ENCODE measurements at regions not wholly inside any gene's neighbourhood (a gene's known extent, or its start where the extent isn't known, plus 50 kb on each side); places are given as distances from the start of the nearest gene placed in this dataset.

- no peak for TF ChIP-seq EZH2phosphoT487 (IDR thresholded peaks at IDR 0.05; ENCODE audit: borderline replicate concordance, low read length)
- no peak for TF ChIP-seq CTCF (IDR thresholded peaks at IDR 0.05; ENCODE audit: low read depth, low read length, poor library complexity, severe bottlenecking)
- no peaks in the 10 kb centered on the region for H3K79me2 ChIP-seq (ENCODE audit: control insufficient read depth, low read length)
- H3K27ac ChIP-seq (ENCODE audit: low read depth, low read length), result no peak overlapping the region
- no peaks in the 10 kb centered on the region for H3K4me1 ChIP-seq (ENCODE audit: control insufficient read depth, low read length)
- H3K36me3 ChIP-seq (ENCODE audit: control insufficient read depth, low read length), result no peaks in the 10 kb centered on the region
- no peaks in the 10 kb centered on the region for H3F3A ChIP-seq (ENCODE audit: control insufficient read depth, insufficient read depth)
- H3K9me2 ChIP-seq (replicated peaks; ENCODE audit: control insufficient read depth, low read length), result no peaks in the 10 kb centered on the region
- no peaks in the 10 kb centered on the region for H4K20me1 ChIP-seq (ENCODE audit: control insufficient read depth, insufficient read depth, low read depth, low read length)
- no peaks in the 10 kb centered on the region for H3K9me3 ChIP-seq (ENCODE audit: control insufficient read depth, insufficient read depth, low read length)
- H3K4me2 ChIP-seq (ENCODE audit: low read length), result no peak overlapping the region
- peaks cover 12% of the 10 kb centered on the region for H3K27me3 ChIP-seq (ENCODE audit: control insufficient read depth, low read length)
- no peak overlapping the region for H3K4me3 ChIP-seq (ENCODE audit: low read length)
These were observed 143.1 kb upstream of the GSE1 start for GRCh38 chr16:85469929-85470590.

- H3K9me3 ChIP-seq (ENCODE audit: control insufficient read depth, insufficient read depth, low read length), result no peaks in the 10 kb centered on the region
- no peak overlapping the region for H3K4me2 ChIP-seq (ENCODE audit: low read length)
- H3K79me2 ChIP-seq (ENCODE audit: control insufficient read depth, low read length), result no peaks in the 10 kb centered on the region
- no peaks in the 10 kb centered on the region for H3F3A ChIP-seq (ENCODE audit: control insufficient read depth, insufficient read depth)
- H3K27ac ChIP-seq (ENCODE audit: low read depth, low read length), result no peak overlapping the region
- TF ChIP-seq EZH2phosphoT487 (IDR thresholded peaks at IDR 0.05; ENCODE audit: borderline replicate concordance, low read length), result no peak
- no peak for TF ChIP-seq CTCF (IDR thresholded peaks at IDR 0.05; ENCODE audit: low read depth, low read length, poor library complexity, severe bottlenecking)
- no peaks in the 10 kb centered on the region for H4K20me1 ChIP-seq (ENCODE audit: control insufficient read depth, insufficient read depth, low read depth, low read length)
- H3K36me3 ChIP-seq (ENCODE audit: control insufficient read depth, low read length), result no peaks in the 10 kb centered on the region
- peaks cover 12% of the 10 kb centered on the region for H3K27me3 ChIP-seq (ENCODE audit: control insufficient read depth, low read length)
- H3K4me1 ChIP-seq (ENCODE audit: control insufficient read depth, low read length), result no peaks in the 10 kb centered on the region
- no peaks in the 10 kb centered on the region for H3K9me2 ChIP-seq (replicated peaks; ENCODE audit: control insufficient read depth, low read length)
- H3K4me3 ChIP-seq (ENCODE audit: low read length), result no peak overlapping the region
These were observed 142.2 kb upstream of the GSE1 start for GRCh38 chr16:85470873-85471272.

GRCh38 chr16:85471469-85472431 lies 141.4 kb upstream of the GSE1 start:
- no peaks in the 10 kb centered on the region for H3K9me3 ChIP-seq (ENCODE audit: control insufficient read depth, insufficient read depth, low read length)
- no peak overlapping the region for H3K4me3 ChIP-seq (ENCODE audit: low read length)
- TF ChIP-seq CTCF (IDR thresholded peaks at IDR 0.05; ENCODE audit: low read depth, low read length, poor library complexity, severe bottlenecking), result no peak
- no peak for TF ChIP-seq EZH2phosphoT487 (IDR thresholded peaks at IDR 0.05; ENCODE audit: borderline replicate concordance, low read length)
- H3K79me2 ChIP-seq (ENCODE audit: control insufficient read depth, low read length), result no peaks in the 10 kb centered on the region
- peaks cover 12% of the 10 kb centered on the region for H3K27me3 ChIP-seq (ENCODE audit: control insufficient read depth, low read length)
- H3K9me2 ChIP-seq (replicated peaks; ENCODE audit: control insufficient read depth, low read length), result no peaks in the 10 kb centered on the region
- no peaks in the 10 kb centered on the region for H3K4me1 ChIP-seq (ENCODE audit: control insufficient read depth, low read length)
- H3K4me2 ChIP-seq (ENCODE audit: low read length), result no peak overlapping the region
- no peak overlapping the region for H3K27ac ChIP-seq (ENCODE audit: low read depth, low read length)
- H4K20me1 ChIP-seq (ENCODE audit: control insufficient read depth, insufficient read depth, low read depth, low read length), result no peaks in the 10 kb centered on the region
- H3F3A ChIP-seq (ENCODE audit: control insufficient read depth, insufficient read depth), result no peaks in the 10 kb centered on the region
- no peaks in the 10 kb centered on the region for H3K36me3 ChIP-seq (ENCODE audit: control insufficient read depth, low read length)
